Panc1 (cell line): ENCODE measurements at regions not wholly inside any gene's neighbourhood (a gene's known extent, or its start where the extent isn't known, plus 50 kb on each side); places are given as distances from the start of the nearest gene placed in this dataset.

Experiments used
- CTCF ChIP-seq: fragments of 450-650 bp; IDR thresholded peaks from 2 replicates; pipeline ENCODE4 v1.5.1; 2017; ENCODE audit warnings: mild to moderate bottlenecking
- REST ChIP-seq, 2 experiments: IDR thresholded peaks; 2 replicates each; pipeline ENCODE4 v1.6.1; 2011 to 2012; ENCODE audit warnings: low read depth in 2 of 2, control low read depth in 1 of 2, low read length in 1 of 2, mild to moderate bottlenecking in 1 of 2, moderate library complexity in 1 of 2; ENCODE audit not compliant: insufficient read depth in 1 of 2
- SIN3A ChIP-seq: IDR thresholded peaks from 2 replicates; pipeline ENCODE4 v1.6.1; 2012; ENCODE audit warnings: low read depth, mild to moderate bottlenecking, low read length, moderate library complexity, borderline replicate concordance; ENCODE audit not compliant: insufficient read depth

GRCh38 chr3:110165370-110165743, 828.0 kb upstream of the DPPA4 start:
- TF ChIP-seq SIN3A = no peak
- no peak for TF ChIP-seq CTCF
- no peak for TF ChIP-seq REST (IDR thresholded peaks at IDR 0.05; ENCODE audit: insufficient read depth in 1 of 2, low read depth in 2 of 2, low read length in 1 of 2)
